ENCODE measurements at regions not wholly inside any gene's neighbourhood (a gene's known extent, or its start where the extent isn't known, plus 50 kb on each side); places are given as distances from the start of the nearest gene placed in this dataset.

DNA sequence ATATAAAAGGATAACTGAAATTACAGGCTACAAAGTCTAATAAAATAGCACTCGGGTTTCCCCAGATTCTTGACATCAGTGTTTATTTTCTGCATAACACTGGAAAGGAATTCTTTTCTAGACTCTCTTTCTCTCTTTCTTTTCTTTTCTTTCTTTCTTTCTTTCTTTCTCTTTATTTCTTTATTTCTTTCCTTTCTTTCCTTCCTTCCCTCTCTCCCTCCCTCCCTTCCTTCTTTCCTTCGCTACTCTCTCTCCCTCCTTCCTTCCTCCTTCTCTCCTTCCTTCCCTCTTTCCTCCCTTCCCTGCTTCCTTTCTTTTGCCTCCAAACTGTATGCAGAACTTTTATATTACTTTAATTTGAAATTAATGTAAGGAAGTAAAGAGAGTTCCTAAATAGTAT is 64.5 kb upstream of the GPR45 start:
- Histone ChIP-seq H3K4me1 (peaks cover 4 to 38% (median 18%) of the 10 kb centered on the region in 6 donors), H3K4me3 (no peak overlapping the region), H3K27me3 (replicated peaks in 1 of 7) (peaks cover 0 to 13% (median 0%) of the 10 kb centered on the region in 7 donors), H3K9me3 (peaks cover 0 to 7% (median 0%) of the 10 kb centered on the region in 8 donors), H3K27ac (no peak overlapping the region), H3K36me3 (no peaks in the 10 kb centered on the region)
- TF ChIP-seq CTCF (IDR thresholded peaks at IDR 0.05 in 8 of 11, conservative IDR thresholded peaks at IDR 0.05 in 3 of 11) = no peak
- 49 to 70% (median 54%) methylated on average over 2 of the region's 2 CpGs for WGBS, 5 donors
- intact Hi-C loops (cut with DNase I; ENCODE audit: low total_unique reads) = no loop called here
- DNase-seq = no peak

DNA sequence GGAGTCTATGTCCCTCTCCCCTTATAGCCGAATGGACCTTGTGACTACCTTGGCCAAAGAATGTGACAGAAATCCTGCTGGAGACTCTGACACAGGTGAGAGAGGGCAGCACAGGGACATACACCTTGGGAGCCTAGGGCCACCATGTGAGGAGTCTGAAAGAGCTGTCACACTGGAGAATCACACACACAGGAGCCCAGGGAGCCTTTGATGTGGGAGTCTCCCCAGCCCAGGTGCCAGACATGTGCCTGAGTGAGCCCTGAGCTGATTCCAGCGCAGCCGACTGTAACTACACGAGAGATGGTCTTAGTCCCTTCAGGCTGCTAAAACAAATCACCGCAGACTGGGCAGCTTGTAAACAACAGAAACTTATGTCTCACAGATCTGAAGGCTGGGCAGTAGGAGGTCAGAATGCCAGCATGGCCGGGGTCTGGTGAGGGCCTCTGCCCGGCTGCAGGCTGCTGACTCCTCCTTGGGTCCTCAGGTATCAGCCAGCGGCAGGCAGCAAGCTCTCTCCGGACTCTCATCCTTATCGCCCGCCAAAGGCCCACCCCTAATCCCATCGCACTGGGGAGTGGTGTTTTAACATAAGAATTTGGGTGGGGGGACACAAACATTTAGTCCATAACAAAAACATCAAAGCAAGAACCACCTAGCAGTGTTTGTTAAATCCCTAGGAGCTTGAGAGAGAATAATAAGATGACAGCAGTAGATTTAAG is 63.8 kb upstream of the GPR45 start:
- intact Hi-C loops (cut with DNase I; ENCODE audit: low total_unique reads) = no loop called here
- peaks cover 0 to 7% (median 0%) of the 10 kb centered on the region in 8 donors for H3K9me3 ChIP-seq
- H3K27ac ChIP-seq = no peak overlapping the region
- H3K4me3 ChIP-seq = no peak overlapping the region
- H3K27me3 ChIP-seq (replicated peaks in 1 of 7) = peaks cover 0 to 13% (median 0%) of the 10 kb centered on the region in 7 donors
- WGBS, 5 donors = 68 to 77% (median 75%) methylated on average over 8 to 12 of the region's 12 CpGs
- no peaks in the 10 kb centered on the region for H3K36me3 ChIP-seq
- TF ChIP-seq POLR2AphosphoS5 (IDR thresholded peaks at IDR 0.05) (no peak), POLR2A (IDR thresholded peaks at IDR 0.05) (no peak), CTCF (IDR thresholded peaks at IDR 0.05 in 8 of 11, conservative IDR thresholded peaks at IDR 0.05 in 3 of 11) (no peak)
- peaks cover 4 to 38% (median 18%) of the 10 kb centered on the region in 6 donors for H3K4me1 ChIP-seq
- DNase-seq = no peak

- no peak for DNase-seq
- peaks cover 0 to 13% (median 0%) of the 10 kb centered on the region in 7 donors for H3K27me3 ChIP-seq (replicated peaks in 1 of 7)
- no peak overlapping the region for H3K4me3 ChIP-seq
- WGBS, 5 donors = 57 to 72% (median 61%) methylated on average over 15 of the region's 15 CpGs
- no peaks in the 10 kb centered on the region for H3K36me3 ChIP-seq
- TF ChIP-seq POLR2A (IDR thresholded peaks at IDR 0.05) (no peak), POLR2AphosphoS5 (IDR thresholded peaks at IDR 0.05) (no peak), CTCF (IDR thresholded peaks at IDR 0.05 in 8 of 11, conservative IDR thresholded peaks at IDR 0.05 in 3 of 11) (peak in 4 of 11 experiments; percentile 11 to 29 (median 24))
- intact Hi-C loops (cut with DNase I; ENCODE audit: low total_unique reads) = no loop called here
- no peak overlapping the region for H3K27ac ChIP-seq
- H3K4me1 ChIP-seq = peaks cover 4 to 29% (median 15%) of the 10 kb centered on the region in 6 donors
- H3K9me3 ChIP-seq = no peaks in the 10 kb centered on the region
Measured at GRCh38 chr2:105179469-105180372, 61.8 kb upstream of the GPR45 start.

DNA sequence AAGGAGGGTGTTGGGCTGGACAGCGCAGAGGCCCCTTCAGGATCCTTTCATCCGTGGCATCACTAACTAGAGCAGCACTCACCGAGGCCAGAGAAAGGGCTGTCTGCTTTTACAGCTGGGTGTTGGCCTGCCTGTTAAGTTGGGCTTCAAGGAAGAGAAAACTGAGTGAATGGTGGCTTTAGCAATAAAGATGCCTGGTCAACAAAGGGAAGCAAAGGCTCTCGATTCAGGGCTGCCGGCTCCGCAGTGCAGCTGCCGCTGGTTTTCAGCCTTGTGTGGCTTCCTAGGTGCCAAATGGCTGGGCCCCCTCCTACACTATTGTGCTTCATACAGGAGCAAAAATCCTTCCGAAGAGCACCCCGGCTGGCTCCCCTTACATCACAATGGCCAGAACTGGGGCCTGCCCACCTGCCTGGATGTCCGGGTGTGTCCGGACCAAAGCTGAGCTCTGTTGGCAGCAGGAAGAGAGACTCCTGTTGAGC is 61.0 kb upstream of the GPR45 start:
- Histone ChIP-seq H3K27me3 (replicated peaks in 1 of 7) (peaks cover 0 to 13% (median 0%) of the 10 kb centered on the region in 7 donors), H3K27ac (no peak overlapping the region), H3K4me1 (peaks cover under 1 to 21% (median 11%) of the 10 kb centered on the region in 6 donors), H3K36me3 (no peaks in the 10 kb centered on the region), H3K9me3 (no peaks in the 10 kb centered on the region), H3K4me3 (no peak overlapping the region)
- no peak for DNase-seq
- intact Hi-C loops (cut with DNase I; ENCODE audit: low total_unique reads) = no loop called here
- TF ChIP-seq POLR2A (IDR thresholded peaks at IDR 0.05) (no peak), POLR2AphosphoS5 (IDR thresholded peaks at IDR 0.05) (no peak), CTCF (IDR thresholded peaks at IDR 0.05 in 8 of 11, conservative IDR thresholded peaks at IDR 0.05 in 3 of 11) (no peak)
- WGBS, 5 donors = 78 to 86% (median 84%) methylated on average over 10 to 11 of the region's 11 CpGs
